HG02852 (cell line): ENCODE measurements at regions not wholly inside any gene's neighbourhood (a gene's known extent, or its start where the extent isn't known, plus 50 kb on each side); places are given as distances from the start of the nearest gene placed in this dataset.
"Not testable (repeated sequence)": the region's sequence is repeated elsewhere in the genome, so short reads cannot be mapped to it uniquely, and the experiment has no call there.

ENCODE experiments used
- ATAC-seq: cut with Tn5 transposase; IDR thresholded peaks from one replicate; pipeline ENCODE4 v1.9.1; 2021; ENCODE audit warnings: mild to moderate bottlenecking, moderate library complexity; ENCODE audit not compliant: unreplicated experiment

- no peak for ATAC-seq
Measured at GRCh38 chr6:103114582-103114981, 1721.1 kb downstream of the GRIK2 start.

- ATAC-seq = no peak
Measured at GRCh38 chr6:103113416-103113815, 1719.9 kb downstream of the GRIK2 start.

DNA sequence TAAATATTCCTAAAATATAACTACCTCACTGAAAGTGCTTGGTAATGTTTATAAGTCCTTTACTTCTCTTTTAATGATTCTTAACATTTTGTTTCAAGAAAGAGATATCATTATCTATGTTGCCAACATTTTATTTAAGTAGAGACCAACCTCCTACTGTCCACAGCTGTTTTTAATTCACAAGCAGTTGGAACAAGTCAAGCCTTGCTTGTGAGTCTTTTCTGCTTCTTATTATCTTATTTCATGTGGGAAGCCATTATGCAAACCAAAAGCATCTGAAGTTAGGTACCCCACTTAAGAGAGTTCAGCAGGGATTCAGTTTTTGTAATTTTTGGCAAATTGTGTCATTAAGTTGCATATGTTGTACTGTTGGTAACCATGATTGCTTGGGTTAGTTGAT lies 1714.5 kb downstream of the GRIK2 start:
- ATAC-seq = no peak

DNA sequence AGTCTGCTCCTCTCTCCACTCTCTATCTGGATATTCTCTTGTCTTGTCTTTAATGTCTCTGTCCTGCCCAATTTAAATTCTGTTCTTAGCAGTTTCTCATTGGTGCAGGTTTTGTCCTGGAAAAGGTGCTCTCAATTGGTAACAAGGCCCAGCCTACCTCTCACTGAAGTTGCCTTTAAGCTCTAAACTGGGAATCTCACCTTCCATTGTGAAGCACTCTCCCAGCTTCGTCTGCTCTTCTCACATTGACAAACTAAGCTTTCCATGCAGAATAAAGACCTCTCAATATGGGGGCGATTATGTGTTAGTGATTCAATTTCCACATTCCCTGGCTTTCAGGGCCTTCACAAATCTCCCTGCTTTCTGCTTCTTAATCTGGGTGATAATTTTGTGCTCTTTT lies 1712.2 kb downstream of the GRIK2 start:
- ATAC-seq = no peak

GRCh38 chr6:103101267-103101666 lies 1707.8 kb downstream of the GRIK2 start:
- no peak for ATAC-seq

GRCh38 chr6:103092414-103092813 lies 1698.9 kb downstream of the GRIK2 start:
- ATAC-seq = not testable (repeated sequence)

GRCh38 chr6:103085801-103086200 lies 1692.3 kb downstream of the GRIK2 start:
- ATAC-seq = no peak

GRCh38 chr6:103081876-103082630 lies 1688.5 kb downstream of the GRIK2 start:
- no peak for ATAC-seq

DNA sequence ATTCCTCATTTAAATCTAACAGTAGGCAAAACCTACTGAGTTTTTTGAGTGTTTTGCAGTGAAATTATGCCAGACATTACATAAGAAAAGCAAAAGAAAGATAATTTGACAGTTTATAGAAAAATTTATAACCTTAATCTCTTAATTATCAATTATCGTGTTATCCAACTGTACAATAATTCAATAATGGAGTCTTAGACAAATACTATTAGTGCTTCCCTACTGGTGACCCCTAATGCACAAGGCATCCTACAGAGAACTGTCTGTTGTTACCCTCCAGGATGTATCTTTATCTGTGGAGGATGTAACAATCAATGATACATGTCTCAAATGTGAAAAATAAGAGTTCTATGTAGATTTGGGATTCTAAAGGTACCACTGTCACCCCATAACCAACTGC lies 1687.6 kb downstream of the GRIK2 start:
- no peak for ATAC-seq

GRCh38 chr6:103080497-103080896 lies 1687.0 kb downstream of the GRIK2 start:
- ATAC-seq = no peak

DNA sequence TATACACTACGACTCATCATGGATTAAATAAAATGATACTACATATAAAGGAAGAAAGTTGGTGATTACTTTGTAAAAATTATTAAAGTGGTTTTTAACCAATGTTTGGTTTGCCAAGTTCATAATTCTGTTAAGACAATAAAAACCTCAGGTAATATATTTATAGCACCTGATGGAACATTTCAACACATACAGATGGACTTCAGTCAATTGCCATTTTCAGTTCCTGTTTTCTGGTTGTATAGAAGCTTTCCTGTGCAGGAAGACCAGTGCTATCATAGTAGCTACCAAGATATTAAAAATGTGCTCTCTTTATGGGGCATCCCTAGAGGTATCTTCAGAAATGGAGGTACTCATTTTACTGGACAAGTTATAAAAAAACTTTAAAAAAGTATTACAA lies 1686.4 kb downstream of the GRIK2 start:
- ATAC-seq = no peak

GRCh38 chr6:103062136-103062535 lies 1668.6 kb downstream of the GRIK2 start:
- ATAC-seq = no peak

DNA sequence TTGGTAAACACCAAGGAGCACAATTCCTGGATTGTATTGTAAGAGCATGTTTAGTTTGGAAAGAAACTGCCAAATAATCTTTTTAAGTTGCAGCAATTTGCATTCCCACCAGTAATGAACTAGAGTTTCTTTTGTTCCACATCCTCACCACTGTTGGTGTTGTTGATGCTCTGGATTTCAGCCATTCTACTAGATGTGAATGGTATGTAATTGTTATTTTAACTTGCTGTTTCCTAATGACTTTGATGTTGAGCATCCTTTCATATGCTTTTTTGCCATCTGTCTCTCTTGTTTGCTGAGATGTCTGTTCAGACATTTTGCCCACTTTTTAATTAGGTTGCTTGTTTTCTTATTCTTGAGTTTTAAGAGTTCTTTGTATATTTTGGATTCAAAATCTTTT lies 1654.1 kb downstream of the GRIK2 start:
- ATAC-seq = no peak

DNA sequence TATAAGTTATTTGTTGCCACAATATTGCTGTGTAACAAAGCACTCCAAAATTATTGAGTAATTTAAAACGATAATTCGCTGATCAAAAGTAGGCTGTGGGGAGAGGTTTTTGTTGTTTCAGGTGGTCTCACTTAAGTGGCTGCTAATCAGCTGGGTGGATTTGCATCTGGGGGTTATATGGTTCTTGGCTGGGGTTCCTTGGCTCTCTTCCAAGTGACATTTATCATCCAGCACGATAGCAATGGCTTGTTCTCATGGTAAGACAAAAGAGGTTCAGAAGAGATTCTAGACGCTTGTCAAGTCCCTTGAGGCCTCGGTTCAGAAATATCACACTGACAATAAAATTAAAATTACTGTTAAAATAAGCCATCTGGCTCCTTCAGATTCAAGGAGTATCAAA lies 1648.8 kb downstream of the GRIK2 start:
- ATAC-seq = no peak

DNA sequence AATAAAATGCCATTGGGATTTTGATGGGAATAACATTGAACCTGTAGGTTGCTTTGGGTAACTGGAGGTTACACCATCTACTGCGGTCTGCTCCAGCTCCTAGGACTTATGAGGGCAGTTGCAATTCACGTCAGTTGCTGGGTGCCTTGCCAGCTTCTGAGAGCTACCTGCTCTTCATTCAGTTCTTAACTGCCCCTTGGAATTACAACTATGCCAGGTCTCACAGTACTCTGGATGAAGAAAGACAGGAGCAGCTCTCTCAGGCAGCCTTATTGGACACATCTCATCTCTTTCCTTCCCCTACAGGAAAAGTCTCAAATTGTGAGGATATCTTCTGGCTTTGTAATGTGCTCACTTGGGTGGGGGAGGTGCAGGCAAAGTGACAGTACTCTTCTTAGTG lies 1643.3 kb downstream of the GRIK2 start:
- ATAC-seq = no peak

GRCh38 chr6:103027271-103027931 lies 1633.9 kb downstream of the GRIK2 start:
- ATAC-seq = no peak

DNA sequence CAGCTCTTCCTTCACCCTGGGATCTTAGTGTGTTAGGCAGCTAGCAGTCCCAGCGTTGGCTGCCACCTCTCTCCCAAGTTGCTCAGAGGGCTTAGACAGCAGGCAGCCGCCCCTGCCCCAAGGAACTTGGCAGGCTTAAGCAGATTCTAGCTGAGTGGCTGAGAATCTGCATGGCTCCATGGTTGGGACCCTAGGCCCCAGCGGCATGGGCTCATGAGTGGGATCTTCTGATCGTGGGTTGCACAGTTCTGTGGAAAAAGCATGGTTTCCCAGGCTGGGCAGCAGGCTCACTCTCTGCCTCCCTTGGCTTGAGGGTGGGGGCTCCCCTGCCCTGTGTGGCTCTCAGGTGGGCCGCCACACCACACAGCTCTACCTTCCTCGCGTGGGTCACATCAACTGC lies 1624.9 kb downstream of the GRIK2 start:
- no peak for ATAC-seq

DNA sequence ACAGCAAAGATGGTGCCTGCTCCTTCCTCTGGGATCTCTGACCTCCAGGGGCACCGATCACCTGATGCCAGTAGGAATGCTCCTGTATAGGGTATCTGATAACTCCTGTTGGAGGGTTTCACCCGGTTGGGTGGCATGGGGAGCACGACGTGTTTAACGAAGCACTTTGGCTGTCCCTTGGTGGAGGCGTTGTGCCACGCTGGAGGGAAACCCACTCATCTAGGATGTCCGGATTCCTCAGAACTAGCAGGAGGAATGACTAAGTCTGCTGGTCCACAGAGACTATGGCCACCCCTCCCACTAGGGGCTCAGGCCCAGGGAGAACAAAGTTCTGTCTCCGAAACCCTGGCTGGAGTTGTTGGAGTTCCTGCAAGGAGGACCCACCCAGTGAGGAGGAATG lies 1624.4 kb downstream of the GRIK2 start:
- ATAC-seq = no peak

DNA sequence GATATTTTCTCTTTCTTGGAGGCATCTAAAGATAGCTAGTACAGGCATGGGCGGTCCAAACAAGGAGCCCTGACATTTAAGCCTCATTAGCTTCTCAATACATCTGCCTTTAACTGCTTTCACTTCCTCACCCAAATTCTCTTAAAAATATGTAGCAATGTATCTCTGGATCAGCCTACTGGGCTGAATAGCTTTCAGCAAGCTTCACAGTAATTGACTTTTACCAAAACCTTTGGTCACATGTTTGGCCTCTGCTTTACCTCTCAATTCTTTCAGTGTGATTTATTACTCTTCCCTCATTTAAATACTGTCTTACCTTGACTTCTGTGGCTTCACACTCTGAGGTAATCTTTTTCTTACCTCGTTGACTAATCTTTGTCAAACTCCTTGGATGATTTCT lies 1618.1 kb downstream of the GRIK2 start:
- ATAC-seq = no peak

DNA sequence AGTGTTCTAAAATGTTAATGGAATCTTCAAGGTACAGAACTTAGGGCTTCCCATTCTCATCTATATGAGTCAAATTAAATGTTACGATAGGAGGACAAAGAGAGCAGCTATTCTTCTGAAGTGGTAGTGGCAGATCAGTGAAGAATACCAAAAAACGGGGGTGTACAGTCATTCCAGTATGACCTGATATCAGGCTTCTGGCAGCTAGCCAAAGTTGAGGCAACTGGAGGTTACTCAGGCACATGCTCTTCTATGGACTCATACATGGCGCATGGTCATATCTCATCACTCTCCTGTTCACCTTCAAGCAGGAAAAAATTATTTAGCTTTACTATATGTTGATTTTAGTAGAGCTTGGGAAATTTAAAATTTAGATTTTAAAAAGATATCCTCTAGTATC lies 1608.8 kb downstream of the GRIK2 start:
- ATAC-seq = no peak

GRCh38 chr6:103001724-103002123 lies 1608.2 kb downstream of the GRIK2 start:
- ATAC-seq = no peak

GRCh38 chr6:103000688-103001087 lies 1607.2 kb downstream of the GRIK2 start:
- no peak for ATAC-seq

DNA sequence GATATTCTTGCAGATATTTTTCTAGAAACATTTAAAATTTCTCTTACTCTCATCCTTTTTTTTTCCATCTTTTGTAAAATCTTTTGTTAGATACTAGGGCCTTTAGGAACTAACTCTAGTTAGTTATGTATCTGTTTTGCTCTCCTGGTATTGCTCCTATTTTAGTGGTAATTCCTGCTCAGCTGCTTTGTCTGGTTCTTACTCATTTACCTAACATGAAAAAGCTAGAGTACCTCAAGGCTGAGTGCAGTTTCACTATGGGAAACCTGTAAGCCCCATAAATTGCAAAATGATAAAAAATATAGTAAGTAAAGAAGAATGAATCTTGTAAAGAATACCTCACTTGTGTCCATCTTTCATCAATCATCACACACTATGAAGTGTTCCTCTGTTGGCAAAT lies 1602.0 kb downstream of the GRIK2 start:
- no peak for ATAC-seq
